AG20443 (cell line): ENCODE measurements at regions not wholly inside any gene's neighbourhood (a gene's known extent, or its start where the extent isn't known, plus 50 kb on each side); places are given as distances from the start of the nearest gene placed in this dataset.
"Not testable (repeated sequence)": the region's sequence is repeated elsewhere in the genome, so short reads cannot be mapped to it uniquely, and the experiment has no call there.

ENCODE experiments used
- DNase-seq: peaks from one replicate; pipeline ENCODE4 v3.0.0; 2012; ENCODE audit warnings: low spot score, mixed read lengths

DNA sequence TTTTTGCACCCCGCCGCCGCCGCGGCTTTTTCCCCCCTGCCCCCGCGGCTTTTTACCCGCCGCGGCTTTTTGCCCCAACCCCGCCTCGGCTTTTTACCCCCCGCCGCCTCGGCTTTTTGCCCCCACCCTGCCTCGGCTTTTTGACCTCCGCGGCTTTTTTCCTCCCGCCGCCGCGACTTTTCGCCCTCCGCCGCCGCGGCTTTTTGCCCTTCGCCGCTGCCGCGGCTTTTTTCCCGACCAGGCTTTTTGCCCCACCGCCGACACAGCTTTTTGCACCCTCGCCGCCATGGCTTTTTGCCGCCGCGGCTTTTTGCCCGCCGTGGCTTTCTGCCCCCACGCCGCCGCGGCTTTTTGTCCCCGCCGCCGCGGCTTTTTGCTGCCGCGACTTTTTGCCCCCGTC, 137.0 kb upstream of the TP53TG3D start:
- DNase-seq, result no peak

DNA sequence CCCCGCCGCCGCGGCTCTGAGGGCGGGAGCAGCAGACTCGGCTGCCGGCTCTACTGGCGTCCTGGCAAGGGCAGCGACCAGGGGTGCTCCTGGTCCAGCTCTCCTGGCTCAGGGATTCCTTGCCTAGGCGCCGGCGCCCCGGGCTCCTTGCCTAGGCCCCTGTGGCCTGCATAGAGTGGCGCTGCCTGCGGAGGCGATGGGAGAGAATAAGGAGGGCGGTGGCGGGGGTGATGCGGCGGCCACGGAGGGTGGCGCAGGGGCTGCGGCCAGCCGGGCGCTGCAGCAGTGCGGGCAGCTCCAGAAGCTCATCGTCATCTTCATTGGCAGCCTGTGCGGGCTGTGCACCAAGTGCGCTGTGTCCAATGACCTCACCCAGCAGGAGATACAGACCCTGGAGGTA, 136.6 kb upstream of the TP53TG3D start:
- not testable (repeated sequence) for DNase-seq

DNA sequence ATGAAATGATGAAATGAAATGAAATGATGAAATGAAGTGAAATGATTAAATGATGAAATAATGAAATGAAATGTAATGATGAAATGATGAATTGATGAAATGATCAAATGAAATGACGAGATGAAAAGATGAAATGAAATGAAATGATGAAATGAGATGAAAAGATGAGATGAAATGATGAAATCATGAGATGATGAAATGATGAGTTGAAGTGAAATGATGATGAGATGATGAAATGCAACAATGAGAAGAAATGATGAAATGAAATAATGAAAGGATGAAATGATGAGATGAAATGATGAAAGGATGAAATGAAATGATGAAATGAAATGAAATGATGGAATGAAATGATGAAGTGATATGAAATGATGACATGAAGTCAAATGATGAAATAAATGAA, 132.7 kb upstream of the TP53TG3D start:
- DNase-seq, result not testable (repeated sequence)

DNA sequence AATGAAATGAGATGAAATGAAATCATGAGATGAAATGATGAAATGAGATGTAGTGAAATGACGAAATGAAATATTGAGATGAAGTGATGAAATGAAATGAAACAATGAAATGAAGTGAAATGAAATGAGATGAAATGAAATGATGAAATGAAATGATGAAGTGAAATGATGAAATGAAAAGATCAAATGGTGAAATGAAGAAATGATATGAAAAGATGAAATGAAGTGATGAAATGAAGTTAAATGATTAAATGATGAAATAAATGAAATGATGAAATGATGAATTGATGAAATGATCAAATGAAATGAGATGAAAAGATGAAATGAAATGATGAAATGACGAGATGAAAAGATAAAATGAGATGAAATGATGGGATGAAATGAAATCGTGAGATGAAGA, 132.3 kb upstream of the TP53TG3D start:
- DNase-seq, result not testable (repeated sequence)

DNA sequence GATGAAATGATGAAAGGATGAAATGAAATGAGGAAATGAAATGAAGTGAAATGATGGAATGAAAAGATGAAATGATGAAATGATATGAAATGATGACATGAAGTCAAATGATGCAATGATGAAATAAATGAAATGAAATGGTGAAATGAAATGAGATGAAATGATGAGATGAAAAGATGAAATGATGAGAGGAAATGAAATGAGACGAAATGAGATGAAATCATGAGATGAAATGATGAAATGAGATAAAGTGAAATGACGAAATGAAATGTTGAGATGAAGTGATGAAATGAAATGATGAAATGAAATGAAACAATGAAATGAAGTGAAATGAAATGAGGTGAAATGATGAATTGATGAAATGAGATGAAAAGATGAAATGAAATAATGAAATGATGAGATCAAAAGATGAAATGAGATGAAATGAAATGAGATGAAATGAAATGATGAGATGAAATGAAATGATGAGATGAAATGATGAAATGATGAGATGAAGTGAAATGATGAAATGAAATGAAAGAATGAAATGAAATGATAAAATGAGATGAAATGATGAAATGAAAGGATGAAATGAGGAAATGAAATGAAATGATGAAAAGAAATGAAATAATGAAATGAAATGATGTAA, 131.7 kb upstream of the TP53TG3D start:
- not testable (repeated sequence) for DNase-seq

DNA sequence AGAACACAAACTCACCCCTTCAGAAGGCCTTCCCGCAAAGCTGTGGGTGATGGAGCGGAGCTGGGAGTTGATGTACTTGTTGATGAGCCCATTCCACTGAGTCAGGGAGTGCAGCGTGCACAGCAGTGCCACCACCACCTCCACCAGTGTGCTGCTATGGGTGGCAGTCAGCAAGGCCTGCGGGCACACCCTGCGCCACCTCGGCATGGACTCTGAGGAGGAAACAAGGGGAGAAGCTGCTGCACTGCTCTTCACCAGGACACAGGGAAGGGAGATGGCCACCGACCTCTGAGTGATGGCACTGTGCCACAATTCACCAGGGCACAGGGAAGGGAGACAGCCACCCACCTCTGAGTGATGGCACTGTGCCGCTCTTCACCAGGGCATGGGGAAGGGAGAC, 100.7 kb upstream of the TP53TG3D start:
- not testable (repeated sequence) for DNase-seq

DNA sequence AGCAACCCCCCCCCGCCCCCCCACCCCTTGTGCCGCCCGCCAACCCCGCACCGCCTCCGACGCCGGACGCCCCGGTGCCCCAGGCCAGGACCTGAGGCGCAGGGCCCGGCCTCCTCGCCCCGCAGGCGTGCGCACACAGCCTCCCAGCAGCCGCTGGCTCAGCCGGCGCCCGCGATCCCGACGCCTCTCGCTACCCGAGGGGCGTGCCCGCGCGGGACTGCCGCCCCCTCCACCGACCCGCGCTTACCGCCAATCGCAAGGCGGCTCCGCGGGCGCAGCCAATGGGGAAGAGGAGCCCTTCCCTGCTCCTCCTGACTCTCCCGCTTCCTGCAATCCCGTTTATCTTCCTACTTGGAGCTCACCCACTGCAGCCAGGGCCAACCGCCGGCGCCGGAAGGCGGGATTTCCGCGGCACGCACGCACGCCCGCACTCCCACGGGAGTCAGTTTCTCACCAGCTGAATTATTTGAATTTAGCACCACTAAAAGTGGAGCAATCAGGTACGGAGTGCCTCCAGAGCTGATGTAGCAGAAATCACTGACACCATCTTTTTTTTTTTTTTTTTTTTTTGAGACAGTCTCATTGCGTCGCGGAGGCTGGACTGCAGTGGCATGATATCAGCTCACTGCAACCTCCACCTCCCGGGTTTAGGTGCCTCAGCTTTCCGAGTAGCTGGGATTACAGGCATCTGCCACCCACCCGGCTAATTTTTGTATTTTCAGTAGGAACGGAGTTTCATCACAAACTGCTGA, 65.0 kb upstream of the TP53TG3D start:
- not testable (repeated sequence) for DNase-seq

DNA sequence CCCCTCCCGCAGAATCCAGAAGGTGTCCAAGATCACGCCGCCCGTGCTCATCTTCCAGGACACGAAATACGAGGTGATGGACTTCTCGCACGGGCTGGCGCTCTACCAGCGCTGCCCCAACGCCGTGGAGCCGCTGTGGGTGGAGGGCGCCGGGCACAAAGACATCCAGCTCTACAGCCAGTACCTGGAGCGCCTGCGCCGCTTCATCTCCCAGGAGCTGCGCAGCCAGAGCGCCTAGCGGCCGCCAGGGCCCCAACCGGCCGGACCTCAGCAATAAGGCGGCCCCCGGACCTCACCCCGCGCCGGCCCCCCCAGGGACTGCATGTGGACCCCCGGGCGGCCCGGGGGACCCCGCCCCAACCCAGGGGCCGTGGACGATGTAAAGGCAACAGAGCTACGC, 50.5 kb upstream of the TP53TG3D start:
- not testable (repeated sequence) for DNase-seq
